GM21423 (cell line): ENCODE measurements at regions not wholly inside any gene's neighbourhood (a gene's known extent, or its start where the extent isn't known, plus 50 kb on each side); places are given as distances from the start of the nearest gene placed in this dataset.

ENCODE experiments used
- ATAC-seq: cut with Tn5 transposase; IDR thresholded peaks from one replicate; pipeline ENCODE4 v1.9.1; 2021; ENCODE audit warnings: mild to moderate bottlenecking, moderate library complexity; ENCODE audit not compliant: unreplicated experiment

DNA sequence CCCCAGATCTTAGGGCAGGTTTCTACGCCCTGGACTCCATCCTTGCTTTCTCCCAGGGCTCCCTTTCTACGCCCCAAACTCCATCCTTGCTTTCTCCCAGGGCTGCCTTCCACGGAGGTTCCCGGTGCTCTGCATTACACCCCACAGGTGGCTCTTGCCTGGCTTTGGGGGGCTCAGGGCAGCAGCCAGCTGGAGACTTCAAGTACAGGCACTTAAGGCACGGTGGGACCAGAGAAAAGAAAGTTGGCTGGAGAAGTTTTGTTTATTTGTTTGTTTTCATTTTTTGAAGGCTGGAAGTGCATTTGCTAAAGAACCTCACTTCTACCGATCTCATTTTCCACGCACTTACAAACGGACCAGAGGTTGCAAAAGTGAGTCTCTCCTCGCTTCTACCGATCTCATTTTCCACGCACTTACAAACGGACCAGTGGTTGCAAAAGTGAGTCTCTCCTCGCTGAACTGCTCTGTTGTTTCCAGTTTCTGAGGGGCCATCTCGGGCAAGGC, 103.8 kb upstream of the MED13L start:
- no peak for ATAC-seq

DNA sequence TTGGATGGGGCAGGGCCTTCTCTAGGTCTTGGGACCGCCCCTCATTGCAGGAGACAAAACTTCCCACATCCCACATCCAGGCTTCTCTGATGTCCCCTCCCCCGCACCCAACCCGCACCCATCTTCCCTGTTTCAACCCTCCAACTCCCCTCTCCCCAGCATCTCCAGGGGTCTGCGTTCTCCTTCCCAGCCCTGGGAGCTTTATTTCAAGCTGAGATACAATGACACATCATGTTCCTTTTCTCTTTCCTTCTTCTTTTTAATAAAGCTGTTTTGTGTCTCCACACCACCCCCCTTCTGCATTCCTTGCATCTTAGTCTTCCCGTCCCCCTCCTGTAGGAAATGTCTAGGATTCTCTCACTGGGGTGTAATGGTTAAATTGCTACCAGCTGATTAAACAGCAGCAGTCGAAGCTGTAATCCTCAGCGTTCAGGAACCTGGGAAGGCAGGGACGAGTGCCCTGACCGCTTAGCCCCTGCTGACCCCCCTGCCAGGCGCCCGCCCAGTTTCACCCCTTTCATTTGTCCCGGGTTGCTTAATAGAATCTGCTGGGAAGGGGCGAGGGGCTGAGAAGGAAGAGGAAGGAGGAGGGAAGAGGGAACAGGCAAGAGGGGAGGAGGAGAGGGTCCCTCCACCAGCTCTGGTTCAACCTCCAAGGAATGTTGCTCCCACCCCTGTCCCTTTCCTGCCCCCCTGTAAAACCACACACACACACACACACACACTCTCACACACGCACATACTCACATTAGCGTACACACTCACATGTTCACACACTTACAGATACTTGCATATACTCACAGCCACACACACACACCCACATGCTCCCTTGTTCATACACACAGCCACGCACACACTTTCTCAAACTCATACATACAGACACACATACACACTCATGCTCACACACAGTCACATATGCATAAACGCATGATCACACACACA, 104.5 kb upstream of the MED13L start:
- no peak for ATAC-seq

DNA sequence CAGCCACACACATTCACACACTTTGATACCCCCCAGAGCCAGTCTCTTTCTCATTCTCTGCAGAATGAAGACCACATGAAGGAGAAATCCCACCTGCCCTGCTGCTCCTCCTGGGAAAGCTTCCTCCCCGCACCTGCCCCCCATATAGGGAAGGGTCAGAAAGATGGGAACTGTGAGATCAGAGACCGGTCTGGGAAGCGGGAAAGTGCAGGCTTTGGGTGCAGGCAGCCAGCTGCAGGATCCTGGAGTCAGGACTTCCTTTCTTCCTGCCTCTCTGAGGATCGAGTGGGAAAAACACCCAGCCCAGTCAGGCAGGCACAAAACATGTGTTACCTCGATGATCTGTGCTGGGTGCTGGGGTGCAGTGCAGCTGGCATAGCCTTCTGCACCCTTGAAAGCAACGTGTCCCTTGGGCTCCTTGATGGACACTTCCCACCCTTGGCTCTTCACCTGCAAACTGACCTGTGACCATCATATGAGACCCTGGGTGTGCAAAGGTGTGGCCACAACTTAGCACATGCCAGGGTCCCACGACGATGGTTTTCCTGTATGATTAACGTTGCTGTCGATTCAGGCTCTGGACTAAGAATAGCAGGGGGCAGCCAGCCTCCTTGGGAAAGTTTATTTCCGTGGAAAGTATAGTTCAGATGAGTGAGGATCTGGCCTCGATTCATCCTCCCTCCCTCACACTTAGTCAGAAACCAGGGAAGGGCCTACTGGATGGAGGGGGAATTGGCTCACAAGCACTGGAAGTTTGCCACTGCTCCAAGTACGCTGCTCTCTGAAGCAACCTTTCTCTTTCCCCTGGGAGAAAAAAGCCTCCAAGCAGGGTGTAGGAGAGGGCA, 105.4 kb upstream of the MED13L start:
- no peak for ATAC-seq

DNA sequence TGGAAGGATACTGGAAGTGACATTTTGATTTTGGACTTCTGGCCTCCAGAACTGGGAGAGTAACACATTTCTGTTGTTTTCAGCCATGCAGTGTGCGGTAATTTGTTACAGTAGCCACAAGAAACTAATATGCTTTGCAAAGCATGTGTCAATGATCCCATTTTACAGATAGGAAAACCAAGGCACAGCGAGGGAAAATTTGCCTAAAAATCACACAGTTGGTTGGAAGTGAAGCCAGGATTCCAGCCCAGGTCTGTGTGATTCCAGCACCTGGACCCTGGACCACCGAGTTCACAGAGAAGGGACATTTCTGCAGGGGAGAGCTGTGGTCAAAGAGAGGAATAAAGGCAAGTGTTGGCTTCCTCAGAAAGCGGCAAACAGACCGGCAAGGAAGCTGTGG, 106.7 kb upstream of the MED13L start:
- ATAC-seq, result no peak

DNA sequence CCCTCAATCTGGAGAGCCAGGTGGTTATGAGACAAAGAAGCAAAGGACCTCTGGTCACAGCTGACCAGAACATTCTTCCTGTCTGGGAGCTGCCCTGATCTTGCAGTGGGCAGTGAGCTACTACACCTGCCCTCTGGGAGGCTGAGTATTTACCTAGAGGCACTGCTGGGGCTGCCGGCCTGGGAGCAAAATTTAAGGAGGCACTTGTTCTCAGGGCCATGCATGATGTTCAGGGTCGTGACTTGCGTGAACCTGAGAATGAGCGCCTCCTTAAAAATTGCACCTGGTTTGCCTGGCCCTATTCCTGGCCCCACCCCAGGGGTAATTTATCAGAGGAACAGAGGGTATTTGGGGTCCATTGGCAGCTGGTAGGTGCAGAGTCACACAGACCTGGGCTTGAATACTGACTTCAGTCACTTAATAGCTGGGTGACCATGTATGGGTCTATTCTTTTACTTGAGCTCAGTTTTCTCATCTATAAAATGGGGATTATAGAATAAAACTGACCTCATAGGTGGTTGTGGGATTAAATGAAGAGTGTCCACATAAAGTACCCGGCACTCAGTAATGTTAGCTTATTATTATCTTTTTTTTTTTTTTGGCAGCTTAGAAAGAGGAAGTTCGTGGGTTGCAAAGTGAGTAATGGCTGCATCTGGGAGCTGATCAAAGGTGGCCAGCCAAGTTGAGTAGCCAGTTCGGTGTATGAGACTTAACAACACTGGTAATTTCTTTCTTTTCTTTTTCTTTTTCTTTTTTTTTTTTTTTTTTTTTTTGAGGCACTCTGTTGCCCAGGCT, 107.4 kb upstream of the MED13L start:
- ATAC-seq, result no peak

DNA sequence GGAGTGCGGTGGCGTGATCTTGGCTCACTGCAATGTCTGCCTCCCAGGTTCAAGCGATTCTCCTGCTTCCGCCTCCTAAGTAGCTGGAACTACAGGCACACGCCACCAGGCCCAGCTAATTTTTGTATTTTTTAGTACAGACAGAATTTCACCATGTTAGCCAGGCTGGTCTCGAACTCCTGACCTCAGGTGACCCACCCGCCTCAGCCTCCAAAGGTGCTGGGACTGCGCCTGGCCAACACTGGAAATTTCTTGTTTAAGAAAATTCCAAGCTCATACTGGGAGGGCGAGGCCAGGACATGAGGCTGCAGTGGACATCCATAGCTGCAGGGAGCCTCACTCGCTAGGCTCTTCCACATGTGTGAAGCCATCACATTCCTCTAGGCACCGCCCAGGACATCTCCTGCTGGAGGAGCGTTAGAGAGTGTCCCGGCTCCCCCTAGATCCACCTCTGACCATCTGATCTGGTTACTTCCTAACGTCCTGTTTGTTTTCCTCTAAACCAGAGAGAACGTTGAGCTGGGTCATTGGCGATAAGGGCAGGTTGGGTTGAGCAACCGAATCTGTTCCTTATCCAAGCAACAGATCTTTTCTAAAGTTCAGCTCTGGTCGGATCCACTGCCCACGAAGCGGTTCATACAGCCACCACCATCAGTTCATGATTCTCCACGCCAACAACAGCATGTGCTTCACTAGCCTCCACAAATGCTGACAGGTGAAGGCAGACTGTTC, 108.2 kb upstream of the MED13L start:
- no peak for ATAC-seq

DNA sequence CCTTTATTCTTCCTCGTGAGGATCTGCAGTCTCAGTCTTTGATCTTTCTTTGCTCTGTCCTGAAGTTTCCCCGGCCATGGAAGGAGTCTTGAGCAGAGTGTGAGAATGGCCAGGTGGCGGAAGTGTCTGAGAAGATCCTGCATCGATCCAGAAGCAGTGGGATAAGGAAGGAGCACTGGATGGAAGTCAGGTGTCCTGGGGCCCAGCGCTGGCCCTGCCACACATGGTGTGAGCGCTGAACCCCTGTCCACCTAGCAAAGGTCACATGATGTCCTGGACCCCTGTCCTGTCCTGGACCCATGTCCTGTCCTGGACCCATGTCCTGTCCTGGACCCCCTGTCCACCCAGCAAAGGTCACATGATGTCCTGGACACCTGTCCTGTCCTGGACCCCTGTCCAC, 111.8 kb upstream of the MED13L start:
- ATAC-seq, result no peak

DNA sequence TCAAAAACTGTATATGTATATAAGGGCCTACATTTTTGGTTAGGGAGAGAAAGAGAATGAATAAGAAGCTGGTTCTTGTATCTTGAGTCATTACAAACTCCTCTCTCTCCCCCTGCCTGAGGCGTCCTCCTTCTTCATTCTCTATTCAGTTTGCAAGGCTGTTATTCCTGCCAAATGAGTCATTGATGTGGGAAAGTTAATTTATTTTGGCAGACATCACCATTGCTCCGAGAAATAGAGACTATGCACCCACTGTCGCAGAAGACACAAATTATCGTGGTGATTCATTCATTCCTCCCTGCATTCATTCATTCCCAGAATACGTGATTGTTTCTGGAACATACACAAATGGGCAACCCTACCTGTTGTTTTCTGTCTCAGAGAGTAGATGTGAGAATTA, 112.5 kb upstream of the MED13L start:
- ATAC-seq, result no peak

DNA sequence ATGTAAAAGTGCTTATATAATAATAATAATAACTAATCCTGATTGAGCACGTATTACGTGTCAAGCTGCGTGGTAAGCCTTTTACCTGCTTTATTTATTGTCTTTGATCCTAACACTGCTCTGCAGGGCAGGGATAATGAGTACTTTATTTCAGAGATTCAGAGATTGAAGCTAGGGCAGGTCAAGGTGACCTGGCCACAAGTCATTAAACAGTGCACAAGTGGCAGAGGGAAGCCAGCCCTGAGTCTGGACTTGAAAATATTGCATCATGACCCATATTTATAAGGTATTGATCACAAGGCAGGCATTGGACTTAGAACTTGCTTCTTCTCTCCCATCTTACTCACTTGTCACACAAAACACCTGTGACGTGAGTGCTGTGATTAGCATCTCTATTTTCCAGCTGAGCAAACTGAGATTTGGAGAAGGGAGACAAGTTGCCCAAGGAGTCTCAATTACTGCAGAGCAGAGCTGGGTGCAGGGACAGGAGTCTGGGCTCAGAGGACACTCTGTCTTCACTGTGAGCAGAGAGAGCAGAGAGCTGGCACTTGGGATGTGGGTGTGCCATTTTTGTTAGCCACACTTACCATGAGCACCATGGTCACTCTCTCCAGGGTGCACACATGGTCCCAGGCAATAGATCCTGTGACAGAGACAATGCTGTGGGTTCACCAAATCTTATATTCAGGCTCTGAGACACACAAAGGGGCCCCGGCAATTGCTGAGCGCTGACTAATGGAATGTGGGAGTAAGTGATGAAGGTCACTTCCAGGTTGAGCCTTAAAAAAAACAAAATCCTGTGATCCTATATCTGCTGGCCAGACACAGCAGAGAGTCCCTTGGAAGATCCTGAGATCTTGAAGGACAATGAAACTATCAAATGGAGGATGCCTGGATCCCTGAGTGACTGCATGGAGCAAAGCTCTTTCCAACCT, 113.2 kb upstream of the MED13L start:
- ATAC-seq, result no peak

DNA sequence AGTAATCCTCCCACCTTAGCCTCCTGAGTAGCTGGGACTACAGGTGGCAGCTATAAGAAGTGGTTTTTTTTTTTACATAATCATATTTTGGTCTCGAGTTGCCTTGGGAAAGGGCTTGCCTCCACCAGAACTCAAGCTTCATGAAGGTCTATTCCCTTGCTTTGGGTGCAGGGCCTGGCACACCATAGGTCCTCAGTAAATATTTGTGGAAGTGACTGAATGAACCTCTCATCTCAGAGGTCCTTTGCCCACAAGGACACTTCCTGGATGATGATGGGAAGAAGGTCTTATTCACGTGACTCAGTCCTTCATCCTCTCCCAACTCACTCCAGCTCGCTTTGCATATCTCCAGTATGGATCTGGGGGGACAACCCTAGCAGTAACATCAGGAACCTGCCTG, 114.0 kb upstream of the MED13L start:
- no peak for ATAC-seq

DNA sequence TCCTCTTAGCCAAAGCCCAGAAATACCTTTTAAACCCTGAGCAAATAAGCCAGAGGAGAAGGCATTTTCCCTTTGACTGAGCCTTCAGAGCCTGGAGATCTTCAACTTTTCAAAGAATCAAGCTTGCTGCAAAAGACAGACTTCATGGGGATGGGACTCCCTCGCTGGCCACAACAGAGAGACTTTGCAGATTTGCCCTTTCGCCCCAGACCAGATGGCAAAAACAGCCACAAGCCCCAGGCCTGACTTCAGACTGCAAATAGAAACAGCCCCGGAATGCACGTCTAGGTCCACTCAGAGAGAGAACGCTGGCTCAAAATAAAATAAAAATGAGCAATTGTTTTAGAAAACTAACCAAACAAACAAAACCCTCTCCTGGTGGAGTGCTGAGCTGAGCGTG, 114.6 kb upstream of the MED13L start:
- no peak for ATAC-seq

DNA sequence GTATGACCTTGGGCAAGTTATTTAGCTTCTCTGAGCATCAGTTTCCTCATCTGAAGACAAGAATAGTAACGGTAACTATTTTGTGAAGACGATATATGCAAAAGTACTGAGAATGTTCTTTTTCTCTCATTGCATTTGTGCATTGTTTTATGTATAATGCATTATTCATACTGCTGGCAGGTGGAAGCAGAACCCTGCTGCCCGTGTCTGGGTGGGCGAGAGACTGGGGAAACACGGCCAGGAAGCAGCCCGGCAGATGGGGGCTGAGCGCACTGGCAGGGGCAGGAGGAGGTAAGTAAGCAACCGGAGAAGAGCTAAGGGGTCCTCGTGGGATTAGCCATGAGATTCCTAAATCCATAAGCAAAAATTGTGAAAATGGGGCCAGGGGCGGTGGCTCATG, 115.8 kb upstream of the MED13L start:
- no peak for ATAC-seq

DNA sequence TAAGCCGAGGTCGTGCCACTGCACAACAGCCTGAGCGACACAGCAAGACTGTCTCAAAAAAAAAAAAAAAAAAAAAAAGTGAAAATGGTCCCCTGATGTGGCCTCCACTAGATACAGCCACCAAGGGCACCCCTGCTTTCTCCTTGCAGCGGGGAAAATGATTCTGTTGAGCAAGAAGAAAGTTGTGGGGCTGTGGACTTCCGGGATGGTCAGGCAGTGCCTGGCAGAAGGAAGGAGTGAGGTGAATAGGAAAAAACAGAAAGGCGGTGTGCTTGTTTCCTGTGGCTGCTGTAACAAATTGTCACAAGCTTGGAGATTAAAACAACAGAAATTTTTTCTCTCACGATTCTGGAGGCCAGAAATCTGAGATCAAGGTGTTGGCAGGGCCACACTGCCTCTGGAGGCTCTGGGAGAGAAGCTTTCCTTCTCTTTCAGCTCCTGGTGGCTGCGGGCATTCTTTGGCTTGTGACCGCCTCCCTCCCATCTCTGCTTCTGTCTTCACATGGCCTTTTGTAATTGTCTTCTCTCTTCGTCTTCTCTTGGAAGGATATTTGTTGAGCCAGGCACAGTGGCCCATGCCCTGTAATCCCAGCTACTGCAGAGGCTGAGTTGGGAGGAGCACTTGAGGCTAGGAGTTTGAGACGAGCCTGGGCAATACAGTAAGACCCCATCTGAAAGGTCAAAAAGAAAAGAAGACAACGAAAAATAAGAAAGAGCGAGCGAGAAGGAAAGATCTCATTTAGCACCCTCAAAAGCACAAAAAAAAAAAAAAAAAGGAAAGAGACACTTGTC, 116.6 kb upstream of the MED13L start:
- no peak for ATAC-seq

DNA sequence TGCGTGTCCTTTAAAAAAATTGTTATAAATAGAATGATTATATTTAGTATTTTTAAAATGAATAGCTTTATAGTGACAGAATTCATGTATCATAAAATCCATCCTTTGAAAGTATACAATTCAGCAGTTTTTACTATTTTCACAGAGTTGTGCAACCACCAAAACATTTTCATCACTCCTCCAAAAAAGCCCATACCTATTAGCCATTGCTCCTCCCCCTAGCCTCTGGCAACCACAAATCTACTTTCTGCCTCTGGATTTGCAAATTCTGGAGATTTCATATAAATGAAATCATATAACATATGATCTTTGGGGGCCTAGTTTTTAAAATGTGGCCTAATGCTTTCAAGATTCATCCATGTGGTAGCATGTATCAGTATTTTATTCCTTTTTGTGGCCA, 117.9 kb upstream of the MED13L start:
- no peak for ATAC-seq

DNA sequence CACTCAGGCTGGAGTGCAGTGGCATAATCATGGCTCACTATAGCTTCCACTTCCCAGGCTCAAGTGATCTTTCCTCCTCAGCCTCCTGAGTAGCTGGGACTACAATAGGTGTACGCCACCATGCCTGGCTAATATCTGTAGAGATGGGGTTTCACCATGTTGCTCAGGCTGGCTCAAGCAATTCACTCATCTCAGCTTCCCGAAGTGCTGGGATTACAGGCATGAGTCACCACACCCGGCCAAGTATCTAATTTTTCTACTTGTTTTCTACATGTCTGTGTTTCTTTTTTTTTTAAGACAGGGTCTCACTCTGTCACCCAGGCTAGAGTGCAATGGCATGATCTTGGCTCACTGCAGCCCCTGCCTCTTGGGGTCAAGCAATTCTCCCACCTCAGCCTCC, 119.7 kb upstream of the MED13L start:
- no peak for ATAC-seq

DNA sequence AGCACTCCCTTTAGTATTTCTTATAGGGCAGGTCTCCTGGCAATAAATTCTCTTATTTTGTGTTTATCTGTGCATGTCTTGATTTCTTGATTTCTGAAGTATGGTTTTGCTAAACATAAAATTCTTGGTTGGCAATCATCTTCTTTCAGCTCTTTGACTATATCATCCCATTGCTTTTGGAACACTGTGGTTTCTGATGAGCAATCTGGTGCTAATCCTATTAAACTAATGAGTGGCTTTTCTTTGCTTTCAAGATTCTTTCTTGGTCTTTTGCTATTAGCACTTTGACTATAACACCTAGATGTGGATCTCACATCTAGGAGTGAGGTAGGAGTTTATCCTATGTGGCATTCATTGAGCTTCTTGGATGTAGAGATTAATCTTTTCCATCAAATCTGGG, 120.7 kb upstream of the MED13L start:
- ATAC-seq, result no peak

DNA sequence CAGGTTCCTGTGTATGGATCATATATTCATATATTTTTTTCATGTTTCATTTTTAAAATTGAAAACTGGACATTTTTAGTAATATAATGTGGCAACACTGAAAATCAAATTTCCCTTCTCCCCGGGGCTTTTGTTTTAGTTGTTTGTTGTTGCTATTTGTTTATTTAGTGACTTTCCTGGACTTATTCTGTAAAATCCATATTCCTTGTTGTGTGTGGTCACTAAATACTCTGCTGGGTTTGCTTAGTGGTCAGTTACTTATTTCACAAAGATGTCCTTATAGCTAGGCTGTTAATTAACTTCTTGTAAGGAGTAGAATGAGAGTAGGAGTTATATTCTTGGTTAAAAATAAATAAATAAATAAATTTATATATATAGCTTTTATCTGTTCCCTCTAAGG, 121.6 kb upstream of the MED13L start:
- ATAC-seq, result no peak

DNA sequence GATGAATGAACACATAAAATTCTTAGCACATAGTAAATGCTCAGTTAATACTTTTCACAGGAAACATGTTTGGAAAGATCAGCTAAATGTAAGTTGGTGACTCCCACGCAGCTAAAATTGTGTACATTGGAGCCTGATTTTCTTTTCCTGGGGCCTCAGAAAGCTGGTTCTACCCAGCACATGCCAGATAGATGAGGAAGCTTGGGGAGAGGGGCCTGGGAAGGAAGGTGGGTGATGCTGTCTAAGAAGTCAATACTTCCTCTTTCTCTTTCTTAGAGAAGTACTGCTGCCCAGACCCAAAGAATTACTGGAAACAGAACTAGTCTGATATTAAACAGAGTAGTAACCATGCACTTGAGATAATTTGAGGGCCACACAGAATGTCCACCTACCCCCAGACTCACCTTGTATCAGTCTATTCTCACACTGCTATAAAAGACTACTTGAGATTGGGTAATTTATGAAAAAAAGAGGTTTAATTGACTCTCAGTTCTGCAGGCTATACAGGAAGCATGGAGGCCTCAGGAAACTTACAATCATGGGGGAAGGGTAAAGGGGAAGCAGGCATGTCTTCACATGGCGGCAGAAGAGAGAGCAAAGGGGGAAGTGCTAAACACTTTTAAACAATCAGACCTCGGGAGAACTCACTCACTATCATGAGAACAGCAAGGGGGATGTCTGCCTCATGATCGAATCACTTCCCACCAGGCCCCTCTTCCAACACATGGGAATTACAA, 123.3 kb upstream of the MED13L start:
- no peak for ATAC-seq
